ENCODE measurements at regions not wholly inside any gene's neighbourhood (a gene's known extent, or its start where the extent isn't known, plus 50 kb on each side); places are given as distances from the start of the nearest gene placed in this dataset.

DNA sequence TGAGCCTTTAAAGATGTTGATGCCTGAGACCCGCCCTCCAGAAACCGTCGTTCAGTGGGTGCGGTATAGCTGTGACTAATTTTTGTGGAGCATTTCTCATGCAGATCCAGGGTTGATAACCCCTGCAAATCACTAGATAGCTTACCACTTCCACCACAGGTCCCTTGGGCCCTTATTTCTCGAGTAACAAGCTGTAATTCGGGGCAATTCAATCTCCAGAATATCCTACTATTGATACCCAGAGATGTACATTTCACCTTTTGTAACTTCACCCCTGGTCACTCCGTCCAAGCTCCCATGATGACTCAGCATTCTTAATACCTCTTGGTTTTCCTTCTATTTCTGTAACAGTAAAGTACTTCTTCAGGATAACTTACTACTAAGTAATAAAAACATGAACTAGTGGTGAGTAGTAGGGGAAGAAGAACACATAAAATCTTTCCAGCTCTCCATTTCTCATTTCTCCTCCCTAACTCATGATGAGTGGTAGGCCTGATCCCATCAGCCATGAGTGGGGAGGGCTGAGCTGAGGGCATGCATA is 71.9 kb upstream of the UBL3 start:
- H3K9ac ChIP-seq (ENCODE audit: insufficient read depth, low read length) = no peak overlapping the region
- no peak overlapping the region for H3K4me2 ChIP-seq (ENCODE audit: extremely low read depth, insufficient read depth, low read length)
- H3K4me3 ChIP-seq (replicated peaks in 1 of 4; ENCODE audit: control extremely low read depth in 1 of 4, insufficient read depth in 1 of 4, low read depth in 3 of 4, low read length in 4 of 4) = no peak overlapping the region

DNA sequence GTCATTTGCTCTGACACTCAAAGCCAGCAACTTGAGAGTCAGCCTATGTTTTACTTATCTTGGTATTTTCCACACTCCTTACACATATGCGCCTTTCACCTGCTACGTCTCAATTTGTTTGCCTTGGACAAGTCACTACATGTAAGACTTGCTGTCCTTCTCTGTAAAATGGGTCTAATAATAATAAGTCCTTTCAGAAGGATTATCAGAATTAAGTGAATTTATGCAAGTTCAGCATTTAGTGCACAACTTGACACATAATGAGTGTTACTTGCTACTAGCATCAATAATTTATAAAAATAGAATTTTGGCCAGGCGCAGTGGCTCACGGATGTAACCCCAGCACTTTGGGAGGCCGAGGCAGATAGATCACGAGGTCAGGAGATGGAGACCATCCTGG is 71.1 kb upstream of the UBL3 start:
- H3K4me3 ChIP-seq (replicated peaks in 1 of 4; ENCODE audit: control extremely low read depth in 1 of 4, insufficient read depth in 1 of 4, low read depth in 3 of 4, low read length in 4 of 4) = no peak overlapping the region
- no peak overlapping the region for H3K4me2 ChIP-seq (ENCODE audit: extremely low read depth, insufficient read depth, low read length)
- no peaks in the 10 kb centered on the region for H3K27me3 ChIP-seq (ENCODE audit: control insufficient read depth, insufficient read depth, low read length)
- no peaks in the 10 kb centered on the region for H4K20me1 ChIP-seq (ENCODE audit: control insufficient read depth, extremely low read depth, insufficient read depth, low read length)
- no peaks in the 10 kb centered on the region for H3K36me3 ChIP-seq (ENCODE audit: control insufficient read depth, insufficient read depth, low read length)
- H3K27ac ChIP-seq (ENCODE audit: insufficient read depth, low read length) = no peak overlapping the region
- no peak for TF ChIP-seq EZH2 (IDR thresholded peaks at IDR 0.05; ENCODE audit: low read length, missing control alignments)
- TF ChIP-seq, protein P1, sequence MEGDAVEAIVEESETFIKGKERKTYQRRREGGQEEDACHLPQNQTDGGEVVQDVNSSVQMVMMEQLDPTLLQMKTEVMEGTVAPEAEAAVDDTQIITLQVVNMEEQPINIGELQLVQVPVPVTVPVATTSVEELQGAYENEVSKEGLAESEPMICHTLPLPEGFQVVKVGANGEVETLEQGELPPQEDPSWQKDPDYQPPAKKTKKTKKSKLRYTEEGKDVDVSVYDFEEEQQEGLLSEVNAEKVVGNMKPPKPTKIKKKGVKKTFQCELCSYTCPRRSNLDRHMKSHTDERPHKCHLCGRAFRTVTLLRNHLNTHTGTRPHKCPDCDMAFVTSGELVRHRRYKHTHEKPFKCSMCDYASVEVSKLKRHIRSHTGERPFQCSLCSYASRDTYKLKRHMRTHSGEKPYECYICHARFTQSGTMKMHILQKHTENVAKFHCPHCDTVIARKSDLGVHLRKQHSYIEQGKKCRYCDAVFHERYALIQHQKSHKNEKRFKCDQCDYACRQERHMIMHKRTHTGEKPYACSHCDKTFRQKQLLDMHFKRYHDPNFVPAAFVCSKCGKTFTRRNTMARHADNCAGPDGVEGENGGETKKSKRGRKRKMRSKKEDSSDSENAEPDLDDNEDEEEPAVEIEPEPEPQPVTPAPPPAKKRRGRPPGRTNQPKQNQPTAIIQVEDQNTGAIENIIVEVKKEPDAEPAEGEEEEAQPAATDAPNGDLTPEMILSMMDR (conservative IDR thresholded peaks at IDR 0.05 in 1 of 2, IDR thresholded peaks at IDR 0.05 in 1 of 2; ENCODE audit: low read depth in 1 of 2, low read length in 2 of 2) = no peak
- H3K79me2 ChIP-seq (ENCODE audit: control insufficient read depth, insufficient read depth, low read length) = no peaks in the 10 kb centered on the region
- no peak for DNase-seq (ENCODE audit: low read depth in 2 of 2)
- H2AFZ ChIP-seq (ENCODE audit: low read length) = no peak overlapping the region
- peaks cover 25% of the 10 kb centered on the region for H3K4me1 ChIP-seq (ENCODE audit: control insufficient read depth, extremely low read depth, insufficient read depth, low read length)
- no peaks in the 10 kb centered on the region for H3K9me3 ChIP-seq (ENCODE audit: control insufficient read depth, insufficient read depth, low read depth, low read length)
- no peak overlapping the region for H3K9ac ChIP-seq (ENCODE audit: insufficient read depth, low read length)

More for the DNA sequence above, 71.9 kb upstream of the UBL3 start:
- no peaks in the 10 kb centered on the region for H3K27me3 ChIP-seq (ENCODE audit: control insufficient read depth, insufficient read depth, low read length)
- no peak overlapping the region for H2AFZ ChIP-seq (ENCODE audit: low read length)
- no peaks in the 10 kb centered on the region for H4K20me1 ChIP-seq (ENCODE audit: control insufficient read depth, extremely low read depth, insufficient read depth, low read length)
- DNase-seq (ENCODE audit: low read depth in 2 of 2) = peak; percentile 30 to 66
- H3K36me3 ChIP-seq (ENCODE audit: control insufficient read depth, insufficient read depth, low read length) = no peaks in the 10 kb centered on the region
- TF ChIP-seq, protein P1 (conservative IDR thresholded peaks at IDR 0.05 in 1 of 2, IDR thresholded peaks at IDR 0.05 in 1 of 2; ENCODE audit: low read depth in 1 of 2, low read length in 2 of 2) = no peak
- no peak for TF ChIP-seq EZH2 (IDR thresholded peaks at IDR 0.05; ENCODE audit: low read length, missing control alignments)
- H3K27ac ChIP-seq (ENCODE audit: insufficient read depth, low read length) = no peak overlapping the region
- no peaks in the 10 kb centered on the region for H3K79me2 ChIP-seq (ENCODE audit: control insufficient read depth, insufficient read depth, low read length)
- no peaks in the 10 kb centered on the region for H3K9me3 ChIP-seq (ENCODE audit: control insufficient read depth, insufficient read depth, low read depth, low read length)
- H3K4me1 ChIP-seq (ENCODE audit: control insufficient read depth, extremely low read depth, insufficient read depth, low read length) = peaks cover 25% of the 10 kb centered on the region

DNA sequence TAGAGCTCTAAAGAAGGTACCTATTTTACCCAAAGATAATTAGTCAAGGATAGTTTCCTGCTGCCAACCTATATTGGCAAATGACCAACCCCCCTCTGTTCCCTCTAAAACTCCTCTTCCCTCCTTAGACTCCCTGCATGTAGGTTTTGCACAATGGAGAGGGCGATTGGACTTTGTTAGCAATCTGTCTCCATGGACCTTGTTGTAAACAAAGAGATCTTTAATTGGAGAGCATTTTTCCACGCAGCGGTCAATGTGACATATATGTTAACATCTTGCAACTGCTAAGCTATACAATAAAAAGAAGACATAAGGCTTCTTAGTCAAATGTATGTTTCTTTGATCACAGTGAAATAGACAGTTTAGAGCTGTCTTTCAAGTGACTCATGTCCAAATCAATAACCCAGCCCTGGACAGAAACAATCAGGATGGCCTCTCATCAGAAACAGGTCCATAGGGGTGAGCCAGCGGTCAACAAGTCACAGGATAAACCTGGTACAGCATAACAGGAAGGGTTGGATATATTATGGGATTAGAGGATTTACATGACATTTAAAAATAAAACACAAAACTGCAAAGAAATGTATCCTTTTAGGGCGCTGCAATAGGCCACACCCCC is 69.7 kb upstream of the UBL3 start:
- Histone ChIP-seq H3K4me2 (ENCODE audit: extremely low read depth, insufficient read depth, low read length) (no peak overlapping the region), H3K9ac (ENCODE audit: insufficient read depth, low read length) (no peak overlapping the region), H3K4me1 (ENCODE audit: control insufficient read depth, extremely low read depth, insufficient read depth, low read length) (peaks cover 22% of the 10 kb centered on the region), H3K27me3 (ENCODE audit: control insufficient read depth, insufficient read depth, low read length) (no peaks in the 10 kb centered on the region), H2AFZ (ENCODE audit: low read length) (no peak overlapping the region), H3K36me3 (ENCODE audit: control insufficient read depth, insufficient read depth, low read length) (no peaks in the 10 kb centered on the region), H3K27ac (ENCODE audit: insufficient read depth, low read length) (no peak overlapping the region), H4K20me1 (ENCODE audit: control insufficient read depth, extremely low read depth, insufficient read depth, low read length) (no peaks in the 10 kb centered on the region), H3K9me3 (ENCODE audit: control insufficient read depth, insufficient read depth, low read depth, low read length) (no peaks in the 10 kb centered on the region), H3K4me3 (replicated peaks in 1 of 4; ENCODE audit: control extremely low read depth in 1 of 4, insufficient read depth in 1 of 4, low read depth in 3 of 4, low read length in 4 of 4) (no peak overlapping the region), H3K79me2 (ENCODE audit: control insufficient read depth, insufficient read depth, low read length) (no peaks in the 10 kb centered on the region)
- TF ChIP-seq EZH2 (IDR thresholded peaks at IDR 0.05; ENCODE audit: low read length, missing control alignments) = no peak
- TF ChIP-seq, protein P1 (conservative IDR thresholded peaks at IDR 0.05 in 1 of 2, IDR thresholded peaks at IDR 0.05 in 1 of 2; ENCODE audit: low read depth in 1 of 2, low read length in 2 of 2) = no peak
- DNase-seq (ENCODE audit: low read depth in 2 of 2) = no peak

Data from fibroblast of lung (primary cell).